C4-2B (cell line): ENCODE measurements at regions not wholly inside any gene's neighbourhood (a gene's known extent, or its start where the extent isn't known, plus 50 kb on each side); places are given as distances from the start of the nearest gene placed in this dataset.

ENCODE experiments used
- H3K27ac ChIP-seq: fragments of 450-650 bp; 2 replicates; pipeline ENCODE4 v1.5.1; 2017
- ZFX ChIP-seq: fragments of 450-650 bp; IDR thresholded peaks from 2 replicates; pipeline ENCODE4 v1.6.1; 2017
- TF ChIP-seq, protein P1 (sequence below): fragments of 450-650 bp; conservative IDR thresholded peaks from 2 replicates; pipeline ENCODE4 v1.5.1; 2017; ENCODE audit warnings: mild to moderate bottlenecking

- TF ChIP-seq, protein P1, sequence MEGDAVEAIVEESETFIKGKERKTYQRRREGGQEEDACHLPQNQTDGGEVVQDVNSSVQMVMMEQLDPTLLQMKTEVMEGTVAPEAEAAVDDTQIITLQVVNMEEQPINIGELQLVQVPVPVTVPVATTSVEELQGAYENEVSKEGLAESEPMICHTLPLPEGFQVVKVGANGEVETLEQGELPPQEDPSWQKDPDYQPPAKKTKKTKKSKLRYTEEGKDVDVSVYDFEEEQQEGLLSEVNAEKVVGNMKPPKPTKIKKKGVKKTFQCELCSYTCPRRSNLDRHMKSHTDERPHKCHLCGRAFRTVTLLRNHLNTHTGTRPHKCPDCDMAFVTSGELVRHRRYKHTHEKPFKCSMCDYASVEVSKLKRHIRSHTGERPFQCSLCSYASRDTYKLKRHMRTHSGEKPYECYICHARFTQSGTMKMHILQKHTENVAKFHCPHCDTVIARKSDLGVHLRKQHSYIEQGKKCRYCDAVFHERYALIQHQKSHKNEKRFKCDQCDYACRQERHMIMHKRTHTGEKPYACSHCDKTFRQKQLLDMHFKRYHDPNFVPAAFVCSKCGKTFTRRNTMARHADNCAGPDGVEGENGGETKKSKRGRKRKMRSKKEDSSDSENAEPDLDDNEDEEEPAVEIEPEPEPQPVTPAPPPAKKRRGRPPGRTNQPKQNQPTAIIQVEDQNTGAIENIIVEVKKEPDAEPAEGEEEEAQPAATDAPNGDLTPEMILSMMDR: peak; percentile 91
- no peak for TF ChIP-seq ZFX
- no peak overlapping the region for H3K27ac ChIP-seq
Observed at GRCh38 chr6:2448826-2449571, 203.6 kb upstream of the GMDS start.

- TF ChIP-seq, protein P1: no peak
- no peak for TF ChIP-seq ZFX
Observed at GRCh38 chr6:2447931-2448330, 202.5 kb upstream of the GMDS start.

DNA sequence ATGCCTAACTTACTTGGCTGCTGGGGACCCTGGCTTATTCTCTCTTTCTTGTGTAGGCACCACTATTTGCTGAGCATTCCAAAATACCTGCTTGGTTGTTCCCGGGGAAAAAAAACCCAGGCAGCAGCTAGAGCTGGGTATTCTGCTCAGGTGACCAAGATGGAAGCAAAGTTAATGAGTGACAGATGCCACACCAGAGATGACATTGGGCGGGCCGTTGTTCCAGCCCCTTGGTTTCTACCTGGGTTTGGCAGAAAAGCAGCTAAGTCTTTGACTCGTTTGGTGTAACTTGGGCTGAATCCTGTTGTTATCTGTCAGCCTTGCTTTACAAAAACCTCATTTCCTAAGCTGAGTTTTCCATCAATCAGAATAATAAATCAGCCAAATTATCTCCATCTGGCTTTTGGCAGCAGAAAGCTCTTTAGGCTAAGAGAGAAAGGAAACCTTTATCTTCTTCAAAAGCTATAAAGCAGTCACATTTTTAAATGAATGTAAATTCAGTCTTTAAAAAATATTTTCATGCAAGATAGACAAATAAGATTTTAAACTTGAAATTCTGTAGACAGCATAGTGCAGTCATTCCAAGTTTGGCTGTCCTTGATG lies 202.0 kb upstream of the GMDS start:
- no peak overlapping the region for H3K27ac ChIP-seq
- no peak for TF ChIP-seq ZFX
- TF ChIP-seq, protein P1: no peak

More at GRCh38 chr6:2447931-2448330, 202.5 kb upstream of the GMDS start:
- no peak overlapping the region for H3K27ac ChIP-seq

- H3K27ac ChIP-seq: no peak overlapping the region
- TF ChIP-seq ZFX: no peak
- TF ChIP-seq, protein P1: no peak
Observed at GRCh38 chr6:2441601-2442475, 196.4 kb upstream of the GMDS start.

- H3K27ac ChIP-seq: no peak overlapping the region
- no peak for TF ChIP-seq ZFX
- TF ChIP-seq, protein P1: no peak
Observed at GRCh38 chr6:2440516-2440915, 195.1 kb upstream of the GMDS start.

- TF ChIP-seq, protein P1: no peak
- TF ChIP-seq ZFX: no peak
- H3K27ac ChIP-seq: no peak overlapping the region
Observed at GRCh38 chr6:2439632-2440031, 194.2 kb upstream of the GMDS start.
